ENCODE measurements at regions not wholly inside any gene's neighbourhood (a gene's known extent, or its start where the extent isn't known, plus 50 kb on each side); places are given as distances from the start of the nearest gene placed in this dataset.

DNA sequence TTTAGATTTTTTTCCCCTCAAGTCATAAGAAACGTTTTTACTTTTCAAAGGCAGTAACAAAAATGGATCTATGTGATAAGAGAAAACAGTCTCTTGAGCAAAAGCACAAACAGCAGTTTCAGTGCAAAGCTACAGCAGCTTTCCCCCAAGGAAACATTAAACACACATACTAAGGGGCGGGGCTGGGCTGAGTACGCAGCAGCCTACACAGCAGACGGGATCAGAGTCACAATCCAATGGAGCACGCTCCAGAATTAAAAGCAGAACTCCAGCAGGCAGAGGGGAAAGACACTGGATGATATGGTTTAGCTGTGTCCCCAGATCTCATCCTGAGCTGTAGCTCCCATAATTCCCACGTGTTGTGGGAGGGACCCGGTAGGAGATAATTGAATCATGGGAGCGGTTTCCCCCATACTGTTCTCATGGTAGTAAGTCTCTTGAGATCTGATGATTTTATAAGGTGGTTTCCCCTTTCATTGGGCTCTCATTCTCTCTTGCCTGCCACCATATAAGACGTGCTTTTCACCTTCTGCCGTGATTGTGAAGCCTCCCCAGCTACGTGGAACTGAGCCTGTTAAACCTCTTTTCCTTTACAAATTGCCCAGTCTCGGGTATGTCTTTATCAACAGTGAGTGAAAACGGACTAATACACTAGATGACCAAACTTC lies 116.2 kb upstream of the SLCO3A1 start:
- DNase-seq (no peak), ATAC-seq (no peak)
- no peak overlapping the region for H3K27ac ChIP-seq
- no peaks in the 10 kb centered on the region for H3K9me3 ChIP-seq
- H3K4me1 ChIP-seq, result no peaks in the 10 kb centered on the region
- in situ Hi-C loops (cut with MboI; ENCODE audit: low sequenced_read_pairs in 4 of 4), result no loop called here
- no peak overlapping the region for H3K4me3 ChIP-seq
- TF ChIP-seq POLR2A (IDR thresholded peaks at IDR 0.05), result no peak
- TF ChIP-seq, protein P1, sequence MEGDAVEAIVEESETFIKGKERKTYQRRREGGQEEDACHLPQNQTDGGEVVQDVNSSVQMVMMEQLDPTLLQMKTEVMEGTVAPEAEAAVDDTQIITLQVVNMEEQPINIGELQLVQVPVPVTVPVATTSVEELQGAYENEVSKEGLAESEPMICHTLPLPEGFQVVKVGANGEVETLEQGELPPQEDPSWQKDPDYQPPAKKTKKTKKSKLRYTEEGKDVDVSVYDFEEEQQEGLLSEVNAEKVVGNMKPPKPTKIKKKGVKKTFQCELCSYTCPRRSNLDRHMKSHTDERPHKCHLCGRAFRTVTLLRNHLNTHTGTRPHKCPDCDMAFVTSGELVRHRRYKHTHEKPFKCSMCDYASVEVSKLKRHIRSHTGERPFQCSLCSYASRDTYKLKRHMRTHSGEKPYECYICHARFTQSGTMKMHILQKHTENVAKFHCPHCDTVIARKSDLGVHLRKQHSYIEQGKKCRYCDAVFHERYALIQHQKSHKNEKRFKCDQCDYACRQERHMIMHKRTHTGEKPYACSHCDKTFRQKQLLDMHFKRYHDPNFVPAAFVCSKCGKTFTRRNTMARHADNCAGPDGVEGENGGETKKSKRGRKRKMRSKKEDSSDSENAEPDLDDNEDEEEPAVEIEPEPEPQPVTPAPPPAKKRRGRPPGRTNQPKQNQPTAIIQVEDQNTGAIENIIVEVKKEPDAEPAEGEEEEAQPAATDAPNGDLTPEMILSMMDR (IDR thresholded peaks at IDR 0.05 in 4 of 5, conservative IDR thresholded peaks at IDR 0.05 in 1 of 5), result no peak
- no peaks in the 10 kb centered on the region for H3K36me3 ChIP-seq
- no peaks in the 10 kb centered on the region for H3K27me3 ChIP-seq
- intact Hi-C loops (cut with DNase I; ENCODE audit: low total_unique reads), result no loop called here

DNA sequence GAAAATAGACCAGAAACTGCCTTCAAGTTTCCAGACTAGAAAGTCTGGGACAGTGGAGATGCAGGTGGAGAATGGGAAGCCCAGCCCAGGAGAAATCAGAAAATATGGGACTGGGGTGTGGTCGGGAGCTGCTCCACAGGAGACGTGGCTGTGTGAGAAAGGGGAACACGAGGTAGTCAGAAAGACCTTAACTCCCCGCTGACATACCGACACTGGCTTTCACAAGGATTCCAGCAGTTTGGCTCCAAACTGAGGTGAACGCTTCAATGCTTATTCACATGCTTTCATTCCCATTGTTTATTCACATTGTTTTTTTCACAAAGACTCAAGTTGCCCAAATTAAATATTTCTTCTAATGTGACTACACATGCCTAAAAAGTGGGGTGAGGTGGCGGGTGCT lies 111.5 kb upstream of the SLCO3A1 start:
- no peak for ATAC-seq
- Histone ChIP-seq H3K27me3 (no peaks in the 10 kb centered on the region), H3K4me1 (no peaks in the 10 kb centered on the region), H3K27ac (no peak overlapping the region), H3K4me3 (no peak overlapping the region), H3K9me3 (no peaks in the 10 kb centered on the region), H3K36me3 (no peaks in the 10 kb centered on the region)
- in situ Hi-C loops (cut with MboI; ENCODE audit: low sequenced_read_pairs in 4 of 4), result no loop called here
- DNase-seq, result no peak
- intact Hi-C loops (cut with DNase I; ENCODE audit: low total_unique reads), result no loop called here
- TF ChIP-seq, protein P1 (IDR thresholded peaks at IDR 0.05 in 4 of 5, conservative IDR thresholded peaks at IDR 0.05 in 1 of 5), result no peak

GRCh38 chr15:91751611-91752010 lies 101.9 kb upstream of the SLCO3A1 start:
- no peaks in the 10 kb centered on the region for H3K36me3 ChIP-seq
- H3K4me3 ChIP-seq, result no peak overlapping the region
- ATAC-seq (no peak), DNase-seq (no peak)
- TF ChIP-seq, protein P1 (IDR thresholded peaks at IDR 0.05 in 4 of 5, conservative IDR thresholded peaks at IDR 0.05 in 1 of 5), result no peak
- no peak for TF ChIP-seq POLR2A (IDR thresholded peaks at IDR 0.05)
- H3K9me3 ChIP-seq, result no peaks in the 10 kb centered on the region
- in situ Hi-C loops (cut with MboI; ENCODE audit: low sequenced_read_pairs in 4 of 4), result no loop called here
- no peaks in the 10 kb centered on the region for H3K4me1 ChIP-seq
- intact Hi-C loops (cut with DNase I; ENCODE audit: low total_unique reads), result no loop called here
- H3K27me3 ChIP-seq, result no peaks in the 10 kb centered on the region
- H3K27ac ChIP-seq, result no peak overlapping the region

DNA sequence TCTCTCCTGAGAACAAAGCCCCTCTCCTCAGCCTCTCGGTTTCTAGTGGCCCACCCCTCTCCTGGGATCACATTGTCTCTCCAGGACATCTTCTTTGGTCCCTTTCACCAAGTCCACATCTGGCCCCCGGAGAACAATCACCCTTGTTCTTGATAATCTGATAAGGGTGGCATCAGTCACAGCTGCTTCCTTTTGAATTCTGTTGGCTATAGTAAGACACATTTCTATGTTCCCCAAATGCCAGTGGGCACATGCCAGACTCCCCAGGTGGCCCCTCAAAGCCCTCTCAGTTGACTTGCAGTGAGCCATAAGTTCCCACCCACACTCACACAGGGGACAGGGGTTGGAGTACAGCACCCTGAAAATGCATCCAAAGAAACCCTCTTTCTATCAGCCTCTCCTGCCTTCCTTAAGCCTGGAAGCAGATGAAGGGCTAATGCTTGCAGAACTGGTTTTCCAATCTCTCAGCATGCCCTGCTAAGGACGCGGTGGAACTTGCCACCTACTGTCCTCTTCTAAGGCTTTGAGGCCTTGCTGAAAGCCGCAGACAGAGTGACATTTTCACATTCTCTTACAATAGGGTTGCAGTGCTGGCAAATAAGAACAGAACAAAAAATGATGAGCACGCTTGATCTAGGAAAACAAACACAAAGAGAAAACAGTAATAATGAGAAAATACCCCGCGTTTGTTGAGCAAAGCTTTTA lies 101.3 kb upstream of the SLCO3A1 start:
- Histone ChIP-seq H3K36me3 (no peaks in the 10 kb centered on the region), H3K27me3 (no peaks in the 10 kb centered on the region), H3K4me3 (no peak overlapping the region), H3K4me1 (no peaks in the 10 kb centered on the region), H3K27ac (no peak overlapping the region), H3K9me3 (no peaks in the 10 kb centered on the region)
- no peak for TF ChIP-seq POLR2A (IDR thresholded peaks at IDR 0.05)
- TF ChIP-seq, protein P1 (IDR thresholded peaks at IDR 0.05 in 4 of 5, conservative IDR thresholded peaks at IDR 0.05 in 1 of 5), result no peak
- in situ Hi-C loops (cut with MboI; ENCODE audit: low sequenced_read_pairs in 4 of 4) (no loop called here), intact Hi-C loops (cut with DNase I; ENCODE audit: low total_unique reads) (no loop called here)
- ATAC-seq (no peak), DNase-seq (no peak)

All from gastrocnemius medialis (tissue), 4 donors.